Calu3 (cell line): ENCODE measurements at regions not wholly inside any gene's neighbourhood (a gene's known extent, or its start where the extent isn't known, plus 50 kb on each side); places are given as distances from the start of the nearest gene placed in this dataset.

ENCODE experiments used
- BruUV-seq: library from RNA; stranded (reverse); fragments of 400-500 nt; replicated peaks from 2 replicates; lab custom pipeline; 2021; lab: Mats Ljungman, UMichigan
- CTCF ChIA-PET: fragments of 300-600 bp; sonication (Branson Sonifier 250); formaldehyde crosslinking; loops from one replicate; lab custom pipeline; 2022; ENCODE audit warnings: antibody characterized with exemption; lab: Charles Lee
- DNase-seq: peaks from one replicate; pipeline ENCODE4 v3.0.0; 2022
- H3K27ac Mint-ChIP-seq: one replicate; pipeline ENCODE4 v1.8.0; 2022; ENCODE audit warnings: mixed read lengths; ENCODE audit not compliant: unreplicated experiment
- H3K27me3 Mint-ChIP-seq: one replicate; pipeline ENCODE4 v1.8.0; 2022; ENCODE audit warnings: mixed read lengths; ENCODE audit not compliant: unreplicated experiment
- H3K36me3 Mint-ChIP-seq: one replicate; pipeline ENCODE4 v1.8.0; 2022; ENCODE audit warnings: mild to moderate bottlenecking, moderate library complexity, mixed read lengths; ENCODE audit not compliant: insufficient read depth, unreplicated experiment
- H3K4me1 Mint-ChIP-seq: one replicate; pipeline ENCODE4 v1.8.0; 2022; ENCODE audit warnings: mild to moderate bottlenecking, low read depth, mixed read lengths; ENCODE audit not compliant: unreplicated experiment
- H3K4me3 Mint-ChIP-seq: one replicate; pipeline ENCODE4 v1.8.0; 2022; ENCODE audit warnings: mild to moderate bottlenecking, low read depth, moderate library complexity, mixed read lengths; ENCODE audit not compliant: unreplicated experiment
- H3K9me3 Mint-ChIP-seq: one replicate; pipeline ENCODE4 v1.8.0; 2022; ENCODE audit warnings: low read depth, mixed read lengths; ENCODE audit not compliant: unreplicated experiment
- CTCF ChIP-seq: fragments of 200-600 bp; IDR thresholded peaks from one replicate; pipeline ENCODE4 v1.8.0; 2022; ENCODE audit warnings: antibody characterized with exemption; ENCODE audit not compliant: unreplicated experiment
- intact Hi-C: fragments of 100-400 bp; cut with micrococcal nuclease; formaldehyde crosslinking; loops from one replicate; pipeline ENCODE4 v1.10.0; 2022; ENCODE audit not compliant: unreplicated experiment

DNA sequence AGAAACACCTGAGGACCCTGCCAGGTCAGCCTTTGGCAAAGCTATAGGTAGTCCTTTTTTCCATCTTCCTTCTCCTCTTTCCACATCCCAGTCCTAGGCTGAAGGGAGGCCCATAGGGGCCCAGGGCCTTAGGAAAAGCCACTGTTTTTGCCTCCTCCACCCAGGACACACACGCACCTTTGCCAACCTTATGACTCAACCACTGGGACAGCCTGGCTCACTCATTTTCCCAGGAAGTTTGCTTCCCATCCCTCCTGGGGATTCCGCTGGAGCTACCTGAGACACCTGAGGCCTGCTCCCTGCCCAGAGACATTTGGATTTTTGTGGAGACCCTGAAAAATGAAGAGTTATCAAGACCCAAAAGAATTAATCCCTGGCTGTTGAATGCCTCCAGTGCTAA, 273.4 kb upstream of the SIX2 start:
- no TSS peak for BruUV-seq
- intact Hi-C loops: no loop called here
- CTCF ChIA-PET: no interaction called here
- Mint-ChIP-seq H3K36me3 (no peaks in the 10 kb centered on the region), H3K4me3 (no peak overlapping the region), H3K27ac (no peak overlapping the region), H3K9me3 (no peaks in the 10 kb centered on the region), H3K27me3 (no peaks in the 10 kb centered on the region), H3K4me1 (peaks cover under 1% of the 10 kb centered on the region)
- no peak for TF ChIP-seq CTCF
- no peak for DNase-seq

DNA sequence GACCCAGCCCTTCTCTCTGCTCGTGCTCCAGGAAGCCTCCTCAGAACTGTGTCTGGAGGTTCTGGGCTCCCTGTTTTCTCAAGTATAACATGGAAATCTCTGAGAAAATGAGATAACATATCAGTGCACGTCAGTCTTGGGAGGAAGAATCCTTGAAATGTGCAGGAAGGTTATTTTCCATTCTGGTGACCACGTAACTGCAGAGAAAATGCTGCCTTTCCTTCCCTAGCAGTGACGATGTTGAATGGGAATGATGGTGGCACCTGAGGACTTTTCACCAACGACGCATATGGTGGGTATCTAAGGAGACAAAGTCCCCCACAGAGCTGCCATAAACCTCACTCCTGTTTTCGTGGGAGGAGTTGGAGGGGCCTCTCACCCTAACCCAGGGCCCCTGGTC, 272.1 kb upstream of the SIX2 start:
- intact Hi-C loops: no loop called here
- H3K27me3 Mint-ChIP-seq: no peaks in the 10 kb centered on the region
- CTCF ChIA-PET: no interaction called here
- no peak overlapping the region for H3K27ac Mint-ChIP-seq
- no peak for DNase-seq
- no TSS peak for BruUV-seq
- H3K4me1 Mint-ChIP-seq: peaks cover 14% of the 10 kb centered on the region
- TF ChIP-seq CTCF: no peak
- H3K36me3 Mint-ChIP-seq: no peaks in the 10 kb centered on the region
- H3K4me3 Mint-ChIP-seq: no peak overlapping the region
- H3K9me3 Mint-ChIP-seq: no peaks in the 10 kb centered on the region

DNA sequence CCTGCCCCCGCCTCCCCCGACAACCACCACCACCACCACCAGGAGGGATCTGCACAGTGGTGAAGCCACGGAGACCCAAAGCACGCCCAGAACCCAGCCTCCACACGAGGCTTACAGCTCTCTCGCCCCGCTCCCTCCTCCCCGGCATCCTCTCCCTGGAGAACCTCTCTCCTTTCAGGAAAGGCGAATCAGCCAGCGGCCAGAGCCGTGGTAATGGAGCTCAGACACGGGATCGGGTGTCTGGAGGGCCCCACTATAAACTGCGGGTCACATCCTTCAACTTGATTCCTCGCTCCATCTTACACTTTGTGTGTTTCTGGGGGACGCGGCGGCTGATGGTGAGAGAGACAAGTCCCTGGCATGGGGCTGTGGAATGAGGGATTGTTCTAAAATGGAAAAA, 271.5 kb upstream of the SIX2 start:
- TF ChIP-seq CTCF: no peak
- Mint-ChIP-seq H3K36me3 (no peaks in the 10 kb centered on the region), H3K9me3 (no peaks in the 10 kb centered on the region)

GRCh38 chr2:45279356-45279755, 270.1 kb upstream of the SIX2 start:
- no peak for DNase-seq
- H3K36me3 Mint-ChIP-seq: no peaks in the 10 kb centered on the region
- H3K27ac Mint-ChIP-seq: no peak overlapping the region
- no TSS peak for BruUV-seq
- no peaks in the 10 kb centered on the region for H3K27me3 Mint-ChIP-seq
- no peak for TF ChIP-seq CTCF
- no peaks in the 10 kb centered on the region for H3K9me3 Mint-ChIP-seq
- peaks cover 33% of the 10 kb centered on the region for H3K4me1 Mint-ChIP-seq
- CTCF ChIA-PET: no interaction called here
- H3K4me3 Mint-ChIP-seq: no peak overlapping the region
- intact Hi-C loops: no loop called here

More for the DNA sequence above, 271.5 kb upstream of the SIX2 start:
- CTCF ChIA-PET: no interaction called here
- Mint-ChIP-seq H3K27ac (no peak overlapping the region), H3K27me3 (no peaks in the 10 kb centered on the region), H3K4me3 (no peak overlapping the region), H3K4me1 (peaks cover 19% of the 10 kb centered on the region)
- BruUV-seq: no TSS peak
- intact Hi-C loops: no loop called here
- DNase-seq: no peak
